ENCODE measurements at regions not wholly inside any gene's neighbourhood (a gene's known extent, or its start where the extent isn't known, plus 50 kb on each side); places are given as distances from the start of the nearest gene placed in this dataset.

DNA sequence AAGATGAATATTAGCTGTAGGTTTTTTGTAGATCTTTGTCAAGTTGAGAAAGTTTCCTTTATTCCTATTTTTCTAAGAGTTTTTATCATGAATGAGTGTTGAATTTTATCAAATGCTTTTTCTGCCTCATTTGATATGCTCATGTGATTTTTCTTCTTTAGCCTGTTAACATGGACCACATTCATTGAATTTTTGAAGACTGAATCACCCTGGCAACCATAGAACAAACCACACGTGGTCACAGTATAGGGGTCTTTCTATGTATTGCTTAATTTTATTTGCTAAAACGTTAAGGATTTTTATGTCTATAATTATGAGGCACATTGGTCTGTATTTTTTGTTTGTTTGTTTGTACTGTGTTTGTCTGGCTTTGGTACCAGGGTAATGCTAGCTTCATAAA, 201.7 kb upstream of the CWC22 start:
- peak; percentile 71 for DNase-seq (ENCODE audit: low read depth)
- no peak overlapping the region for H3K4me3 ChIP-seq (ENCODE audit: low read length)
- TF ChIP-seq, protein P1, sequence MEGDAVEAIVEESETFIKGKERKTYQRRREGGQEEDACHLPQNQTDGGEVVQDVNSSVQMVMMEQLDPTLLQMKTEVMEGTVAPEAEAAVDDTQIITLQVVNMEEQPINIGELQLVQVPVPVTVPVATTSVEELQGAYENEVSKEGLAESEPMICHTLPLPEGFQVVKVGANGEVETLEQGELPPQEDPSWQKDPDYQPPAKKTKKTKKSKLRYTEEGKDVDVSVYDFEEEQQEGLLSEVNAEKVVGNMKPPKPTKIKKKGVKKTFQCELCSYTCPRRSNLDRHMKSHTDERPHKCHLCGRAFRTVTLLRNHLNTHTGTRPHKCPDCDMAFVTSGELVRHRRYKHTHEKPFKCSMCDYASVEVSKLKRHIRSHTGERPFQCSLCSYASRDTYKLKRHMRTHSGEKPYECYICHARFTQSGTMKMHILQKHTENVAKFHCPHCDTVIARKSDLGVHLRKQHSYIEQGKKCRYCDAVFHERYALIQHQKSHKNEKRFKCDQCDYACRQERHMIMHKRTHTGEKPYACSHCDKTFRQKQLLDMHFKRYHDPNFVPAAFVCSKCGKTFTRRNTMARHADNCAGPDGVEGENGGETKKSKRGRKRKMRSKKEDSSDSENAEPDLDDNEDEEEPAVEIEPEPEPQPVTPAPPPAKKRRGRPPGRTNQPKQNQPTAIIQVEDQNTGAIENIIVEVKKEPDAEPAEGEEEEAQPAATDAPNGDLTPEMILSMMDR (conservative IDR thresholded peaks at IDR 0.05; ENCODE audit: low read depth, low read length): no peak

DNA sequence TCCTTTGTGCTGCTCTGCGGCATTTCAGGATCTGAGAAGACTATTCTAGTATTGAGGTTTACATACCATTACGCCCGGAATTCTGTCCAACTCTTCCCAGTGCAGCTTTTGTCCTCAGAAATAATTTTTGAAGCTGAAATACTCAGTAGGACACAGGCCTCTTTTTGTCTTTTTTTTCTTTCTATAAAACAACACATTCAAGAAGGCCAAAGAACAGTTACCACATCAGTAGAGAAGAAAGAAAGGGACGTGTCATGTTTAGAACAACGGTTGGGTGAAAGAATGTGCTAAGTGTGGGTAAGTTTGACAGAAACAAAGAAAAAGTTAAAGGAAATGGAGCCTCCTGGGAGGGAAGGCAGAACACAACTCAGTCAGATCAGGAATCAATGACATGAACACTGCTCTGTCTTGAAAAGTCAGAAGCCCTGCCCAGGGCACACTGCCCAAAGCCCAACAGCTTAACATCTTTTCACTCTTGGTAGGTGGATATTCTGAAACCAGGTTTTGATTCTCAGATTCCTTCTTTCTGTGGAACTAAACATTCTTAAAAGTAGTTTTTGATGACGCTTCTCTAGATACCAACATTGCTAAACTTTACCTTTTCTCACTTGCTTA, 198.6 kb upstream of the CWC22 start:
- no peak for DNase-seq (ENCODE audit: low read depth)
- no peak overlapping the region for H3K4me3 ChIP-seq (ENCODE audit: low read length)
- TF ChIP-seq, protein P1 (conservative IDR thresholded peaks at IDR 0.05; ENCODE audit: low read depth, low read length): no peak

DNA sequence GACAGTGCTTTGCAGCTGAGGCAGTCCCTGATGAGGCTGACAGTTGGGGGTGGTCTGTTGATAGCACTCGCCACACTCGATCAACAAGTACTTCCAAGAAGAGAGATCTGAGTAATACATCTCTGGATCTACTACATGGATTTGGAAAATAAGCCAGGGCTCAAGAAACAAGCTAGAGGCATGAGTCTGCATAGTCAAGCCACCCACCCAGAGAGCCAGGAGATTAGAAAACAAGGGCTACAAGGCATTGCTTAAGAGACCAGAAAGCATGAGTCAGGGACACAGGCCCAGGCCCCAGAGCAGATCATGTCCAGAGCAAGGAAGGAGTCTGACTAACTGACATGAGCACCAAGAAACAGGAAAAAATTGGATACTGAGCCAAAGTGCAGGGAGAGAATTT, 196.9 kb upstream of the CWC22 start:
- no peak overlapping the region for H3K4me3 ChIP-seq (ENCODE audit: low read length)
- TF ChIP-seq, protein P1 (conservative IDR thresholded peaks at IDR 0.05; ENCODE audit: low read depth, low read length): no peak
- peak; percentile 24 for DNase-seq (ENCODE audit: low read depth)

DNA sequence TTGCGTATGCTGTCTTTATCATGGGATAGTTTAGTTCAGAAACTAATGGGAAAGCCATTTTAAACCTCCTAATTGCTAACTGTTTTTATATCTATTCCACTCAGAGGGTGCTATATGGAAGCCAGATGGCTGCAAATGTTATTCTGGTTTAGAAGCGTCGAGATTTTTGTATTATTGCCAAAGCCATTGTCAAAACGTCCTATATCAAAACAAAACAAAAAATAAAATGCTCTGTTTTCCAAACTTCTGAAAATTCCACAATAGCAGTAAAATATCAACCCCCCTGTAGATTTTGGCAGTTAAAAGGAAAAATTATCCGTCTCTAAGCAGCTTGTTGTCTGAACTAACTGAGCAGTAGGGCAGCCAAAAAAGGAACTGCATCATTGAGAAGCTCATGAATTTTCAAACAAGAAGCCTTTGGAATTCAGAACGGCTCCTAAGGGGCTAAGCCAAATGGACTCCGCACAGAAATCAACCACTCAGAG, 195.4 kb upstream of the CWC22 start:
- H3K4me3 ChIP-seq (ENCODE audit: low read length): no peak overlapping the region
- TF ChIP-seq, protein P1 (conservative IDR thresholded peaks at IDR 0.05; ENCODE audit: low read depth, low read length): no peak
- no peak for DNase-seq (ENCODE audit: low read depth)

DNA sequence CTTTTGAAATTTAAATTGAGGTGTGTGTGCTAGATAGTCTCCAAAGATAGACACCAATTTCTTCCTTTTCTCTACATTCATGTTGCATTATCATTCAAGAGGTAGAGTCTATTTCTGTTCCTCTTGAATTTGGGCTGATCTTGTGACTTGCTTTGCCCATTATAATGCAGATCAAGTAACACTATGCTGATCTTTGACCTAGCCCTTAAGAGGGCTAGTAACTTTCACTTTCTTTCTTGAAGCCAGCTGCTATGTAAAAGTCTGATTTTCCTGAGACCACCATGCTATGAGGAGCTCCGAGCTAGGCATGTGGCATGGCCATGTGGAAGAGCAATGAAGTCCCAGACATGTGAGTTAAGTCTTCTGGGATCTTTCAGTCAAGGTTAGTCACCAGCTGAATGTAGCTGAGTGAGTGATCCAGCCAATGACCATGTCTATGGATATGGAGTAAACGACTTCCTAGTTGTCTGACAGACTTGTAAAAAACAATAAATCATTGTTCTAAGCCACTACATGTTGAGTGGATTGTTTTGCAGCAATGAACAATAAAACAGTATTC, 189.4 kb upstream of the CWC22 start:
- TF ChIP-seq, protein P1 (conservative IDR thresholded peaks at IDR 0.05; ENCODE audit: low read depth, low read length): no peak
- no peak overlapping the region for H3K4me3 ChIP-seq (ENCODE audit: low read length)
- DNase-seq (ENCODE audit: low read depth): no peak

GRCh38 chr2:180195847-180196246, 188.8 kb upstream of the CWC22 start:
- DNase-seq (ENCODE audit: low read depth): no peak
- no peak overlapping the region for H3K4me3 ChIP-seq (ENCODE audit: low read length)
- TF ChIP-seq, protein P1 (conservative IDR thresholded peaks at IDR 0.05; ENCODE audit: low read depth, low read length): no peak

Measured in retinal pigment epithelial cell (primary cell).